Astrocyte (in vitro differentiated cells and primary cell): ENCODE measurements at regions not wholly inside any gene's neighbourhood (a gene's known extent, or its start where the extent isn't known, plus 50 kb on each side); places are given as distances from the start of the nearest gene placed in this dataset.

Experiments used
- EZH2 ChIP-seq: IDR thresholded peaks from 2 replicates; pipeline ENCODE4 v1.6.1; 2012; ENCODE audit warnings: mild to moderate bottlenecking, low read length, inconsistent platforms; ENCODE audit not compliant: insufficient read depth
- TF ChIP-seq, protein P1 (sequence below): IDR thresholded peaks from 2 replicates; pipeline ENCODE4 v1.5.1; 2011; ENCODE audit warnings: low read depth, mild to moderate bottlenecking, inconsistent platforms, low read length, moderate library complexity; ENCODE audit not compliant: insufficient read depth

DNA sequence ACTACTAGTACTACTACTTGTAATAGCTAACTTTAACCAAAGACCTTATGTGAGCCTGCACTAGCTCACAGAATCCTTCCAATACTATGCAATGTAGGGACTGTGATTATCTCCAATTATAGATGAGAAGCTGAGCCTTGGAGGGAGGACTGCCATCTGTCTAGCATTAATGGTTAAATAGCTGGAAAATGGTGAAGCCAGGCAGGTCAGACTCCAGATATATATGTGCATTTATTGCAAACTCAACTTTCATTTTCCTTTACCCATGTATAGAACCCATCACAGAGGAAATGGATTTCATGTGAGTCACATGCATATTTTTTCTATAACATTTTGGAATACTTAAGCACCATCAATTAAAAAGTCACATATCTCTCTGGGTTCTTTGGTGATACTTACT is 229.9 kb downstream of the BCAS1 start:
- TF ChIP-seq, protein P1, sequence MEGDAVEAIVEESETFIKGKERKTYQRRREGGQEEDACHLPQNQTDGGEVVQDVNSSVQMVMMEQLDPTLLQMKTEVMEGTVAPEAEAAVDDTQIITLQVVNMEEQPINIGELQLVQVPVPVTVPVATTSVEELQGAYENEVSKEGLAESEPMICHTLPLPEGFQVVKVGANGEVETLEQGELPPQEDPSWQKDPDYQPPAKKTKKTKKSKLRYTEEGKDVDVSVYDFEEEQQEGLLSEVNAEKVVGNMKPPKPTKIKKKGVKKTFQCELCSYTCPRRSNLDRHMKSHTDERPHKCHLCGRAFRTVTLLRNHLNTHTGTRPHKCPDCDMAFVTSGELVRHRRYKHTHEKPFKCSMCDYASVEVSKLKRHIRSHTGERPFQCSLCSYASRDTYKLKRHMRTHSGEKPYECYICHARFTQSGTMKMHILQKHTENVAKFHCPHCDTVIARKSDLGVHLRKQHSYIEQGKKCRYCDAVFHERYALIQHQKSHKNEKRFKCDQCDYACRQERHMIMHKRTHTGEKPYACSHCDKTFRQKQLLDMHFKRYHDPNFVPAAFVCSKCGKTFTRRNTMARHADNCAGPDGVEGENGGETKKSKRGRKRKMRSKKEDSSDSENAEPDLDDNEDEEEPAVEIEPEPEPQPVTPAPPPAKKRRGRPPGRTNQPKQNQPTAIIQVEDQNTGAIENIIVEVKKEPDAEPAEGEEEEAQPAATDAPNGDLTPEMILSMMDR: no peak
- TF ChIP-seq EZH2: no peak
